H1 (cell line): ENCODE measurements at regions not wholly inside any gene's neighbourhood (a gene's known extent, or its start where the extent isn't known, plus 50 kb on each side); places are given as distances from the start of the nearest gene placed in this dataset.

Experiments used
- CTCF ChIA-PET: fragments of 300-600 bp; sonication (Branson Sonifier 250); formaldehyde crosslinking; loops from one replicate; lab custom pipeline; 2021; ENCODE audit not compliant: partially characterized antibody; lab: Charles Lee
- POLR2A ChIA-PET: fragments of 300-600 bp; sonication (Branson Sonifier 250); formaldehyde crosslinking; loops from one replicate; lab custom pipeline; 2021; ENCODE audit warnings: inconsistent platforms; ENCODE audit not compliant: partially characterized antibody; lab: Charles Lee
- DNase-seq, 2 experiments: peaks; one replicate each; pipeline versions ENCODE4 v3.0.0 to v3.0.0-alpha.2; 2010 to 2022; ENCODE audit warnings: low spot score in 2 of 2, low read depth in 1 of 2, mixed read lengths in 1 of 2
- FAIRE-seq: peaks from 2 replicates; lab custom pipeline; 2011; peaks lifted over from hg19 to GRCh38; lab: Jason Lieb, UNC
- H2AFZ ChIP-seq: 2 replicates; pipeline ENCODE4 v1.8.1; 2012; ENCODE audit warnings: low read length, inconsistent platforms
- H2AK5ac ChIP-seq: 2 replicates; pipeline ENCODE4 v1.6.1; 2013; ENCODE audit warnings: low read depth, low read length
- H2BK120ac ChIP-seq: replicated peaks from 2 replicates; pipeline ENCODE3; 2013; ENCODE audit warnings: low read depth, low read length, inconsistent platforms
- H2BK12ac ChIP-seq: 2 replicates; pipeline ENCODE4 v1.6.1; 2013; ENCODE audit warnings: low read depth, low read length
- H2BK15ac ChIP-seq: 2 replicates; pipeline ENCODE4 v1.6.1; 2013; ENCODE audit warnings: low read length
- H2BK20ac ChIP-seq: 2 replicates; pipeline ENCODE4 v1.6.1; 2013; ENCODE audit warnings: low read length
- H2BK5ac ChIP-seq: 2 replicates; pipeline ENCODE4 v1.6.1; 2013; ENCODE audit warnings: low read depth, low read length
- H3K14ac ChIP-seq: 2 replicates; pipeline ENCODE4 v1.6.1; 2013; ENCODE audit warnings: inconsistent platforms; ENCODE audit not compliant: insufficient read length
- H3K18ac ChIP-seq: 2 replicates; pipeline ENCODE4 v1.6.1; 2013; ENCODE audit warnings: low read length; ENCODE audit errors: extremely low read depth
- H3K23ac ChIP-seq: 2 replicates; pipeline ENCODE4 v1.6.1; 2013; ENCODE audit warnings: inconsistent platforms; ENCODE audit not compliant: insufficient read length
- H3K23me2 ChIP-seq: 2 replicates; pipeline ENCODE4 v1.6.1; 2013; ENCODE audit warnings: low read depth, low read length
- H3K27ac ChIP-seq: 2 replicates; pipeline ENCODE4 v1.6.1; 2011; ENCODE audit warnings: low read depth, low read length, inconsistent platforms
- H3K27me3 ChIP-seq, 4 experiments: replicated peaks in 1 of 4; 1 replicate in 1 of 4; 2 replicates in 3 of 4; pipeline versions ENCODE4 v1.6.1 to v1.8.1; 2011 to 2013; ENCODE audit warnings: low read length in 3 of 4, mild to moderate bottlenecking in 3 of 4, inconsistent platforms in 2 of 4, mixed read lengths in 2 of 4, moderate library complexity in 1 of 4; ENCODE audit not compliant: control insufficient read depth in 3 of 4, insufficient read depth in 3 of 4; ENCODE audit errors: extremely low read depth in 1 of 4
- H3K36me3 ChIP-seq, 4 experiments: 2 replicates each; pipeline versions ENCODE4 v1.6.1 to v1.8.1; 2011 to 2013; ENCODE audit warnings: mild to moderate bottlenecking in 4 of 4, low read length in 3 of 4, moderate library complexity in 2 of 4, control low read depth in 1 of 4, inconsistent platforms in 1 of 4; ENCODE audit not compliant: insufficient read depth in 4 of 4, control insufficient read depth in 2 of 4
- H3K4ac ChIP-seq: replicated peaks from 2 replicates; pipeline ENCODE3; 2013; ENCODE audit warnings: low read length, low read depth, mixed read lengths, inconsistent platforms; ENCODE audit not compliant: insufficient read length
- H3K4me1 ChIP-seq, 4 experiments: replicated peaks in 1 of 4; 1 replicate in 1 of 4; 2 replicates in 3 of 4; pipeline versions ENCODE4 v1.6.1 to v1.8.1; 2011 to 2013; ENCODE audit warnings: low read length in 3 of 4, inconsistent platforms in 2 of 4, mixed read lengths in 1 of 4; ENCODE audit not compliant: insufficient read depth in 4 of 4, control insufficient read depth in 3 of 4
- H3K4me2 ChIP-seq, 2 experiments: 2 replicates each; pipeline versions ENCODE4 v1.6.1 to v1.8.1; 2011 to 2013; ENCODE audit warnings: low read depth in 2 of 2, low read length in 2 of 2, control low read depth in 1 of 2, inconsistent platforms in 1 of 2, mild to moderate bottlenecking in 1 of 2; ENCODE audit not compliant: insufficient read depth in 1 of 2
- H3K4me3 ChIP-seq, 4 experiments: fragments of 200-600, 300-600 bp in 1 of 4; sonication (generic), shearing (Covaris generic), sonication (Bioruptor Twin) in 1 of 4; 2 replicates each; pipeline versions ENCODE4 v1.5.1 to v1.8.1; 2011 to 2016; ENCODE audit warnings: low read length in 4 of 4, low read depth in 3 of 4, control low read depth in 2 of 4, inconsistent platforms in 2 of 4, mild to moderate bottlenecking in 2 of 4, mixed read lengths in 1 of 4, moderate library complexity in 1 of 4; ENCODE audit not compliant: insufficient read depth in 2 of 4; ENCODE audit errors: extremely low read depth in 1 of 4
- H3K56ac ChIP-seq: replicated peaks from 2 replicates; pipeline ENCODE3; 2013; ENCODE audit warnings: low read depth, mild to moderate bottlenecking, mixed read lengths, low read length, inconsistent platforms; ENCODE audit not compliant: insufficient read length
- H3K79me1 ChIP-seq: 2 replicates; pipeline ENCODE4 v1.6.1; 2013; ENCODE audit warnings: low read depth, low read length, control low read depth
- H3K79me2 ChIP-seq, 2 experiments: 2 replicates each; pipeline versions ENCODE4 v1.6.1 to v1.8.1; 2012 to 2013; ENCODE audit warnings: low read length in 2 of 2, mild to moderate bottlenecking in 2 of 2, inconsistent platforms in 1 of 2; ENCODE audit not compliant: insufficient read depth in 2 of 2, control insufficient read depth in 1 of 2
- H3K9ac ChIP-seq, 4 experiments: replicated peaks in 1 of 4; 1 replicate in 1 of 4; 2 replicates in 3 of 4; pipeline versions ENCODE4 v1.6.1 to v1.8.1; 2011 to 2013; ENCODE audit warnings: low read depth in 3 of 4, low read length in 3 of 4, control low read depth in 2 of 4, mild to moderate bottlenecking in 2 of 4, moderate library complexity in 2 of 4, inconsistent platforms in 1 of 4; ENCODE audit errors: extremely low read depth in 1 of 4
- H3K9me3 ChIP-seq, 2 experiments: 2 replicates each; pipeline versions ENCODE4 v1.6.1 to v1.8.1; 2012 to 2013; ENCODE audit warnings: mild to moderate bottlenecking in 2 of 2, moderate library complexity in 2 of 2, control low read depth in 1 of 2, inconsistent platforms in 1 of 2, low read depth in 1 of 2, low read length in 1 of 2, mixed read lengths in 1 of 2; ENCODE audit not compliant: insufficient read depth in 2 of 2
- H4K20me1 ChIP-seq, 2 experiments: replicated peaks in 1 of 2; 2 replicates each; pipeline versions ENCODE3 to v1.8.1; 2011 to 2013; ENCODE audit warnings: inconsistent platforms in 2 of 2, low read length in 2 of 2, mild to moderate bottlenecking in 1 of 2; ENCODE audit not compliant: insufficient read depth in 2 of 2, control insufficient read depth in 1 of 2
- H4K5ac ChIP-seq: 2 replicates; pipeline ENCODE4 v1.6.1; 2013; ENCODE audit warnings: low read length, low read depth, mixed read lengths, inconsistent platforms; ENCODE audit not compliant: insufficient read length
- H4K8ac ChIP-seq: 2 replicates; pipeline ENCODE4 v1.8.0; 2013; ENCODE audit warnings: mild to moderate bottlenecking, moderate library complexity, low read length, inconsistent platforms; ENCODE audit not compliant: insufficient read depth; ENCODE audit errors: extremely low read depth
- H4K91ac ChIP-seq: replicated peaks from 2 replicates; pipeline ENCODE3; 2013; ENCODE audit warnings: low read length, mixed read lengths, inconsistent platforms; ENCODE audit not compliant: insufficient read length
- EGR1 ChIP-seq: IDR thresholded peaks from 2 replicates; pipeline ENCODE4 v1.6.1; 2011; ENCODE audit warnings: low read depth, low read length, borderline replicate concordance
- EP300 ChIP-seq, 2 experiments: IDR thresholded peaks; 1 replicate in 1 of 2; 2 replicates in 1 of 2; pipeline ENCODE4 v1.6.1; 2011 to 2012; ENCODE audit warnings: low read depth in 2 of 2, low read length in 2 of 2, mild to moderate bottlenecking in 2 of 2, borderline replicate concordance in 1 of 2, inconsistent platforms in 1 of 2, moderate library complexity in 1 of 2
- HDAC2 ChIP-seq, 2 experiments: fragments of 300-600 bp in 1 of 2; sonication (generic) in 1 of 2; IDR thresholded peaks; 2 replicates each; pipeline ENCODE4 v1.6.1; 2011 to 2012; ENCODE audit warnings: low read depth in 2 of 2, low read length in 2 of 2, mild to moderate bottlenecking in 2 of 2, moderate library complexity in 2 of 2, borderline replicate concordance in 1 of 2, inconsistent platforms in 1 of 2
- HDAC6 ChIP-seq: IDR thresholded peaks from one replicate; pipeline ENCODE4 v1.7.1; 2012; ENCODE audit warnings: low read depth, mild to moderate bottlenecking, inconsistent platforms, low read length, moderate library complexity
- JUND ChIP-seq: IDR thresholded peaks from 2 replicates; pipeline ENCODE4 v1.6.1; 2011; ENCODE audit warnings: mild to moderate bottlenecking, improper control_type of control experiment, low read length
- KDM1A ChIP-seq: fragments of 200-600, 300-600 bp; sonication (generic); IDR thresholded peaks from 2 replicates; pipeline ENCODE4 v1.7.1; 2016; ENCODE audit warnings: mild to moderate bottlenecking, low read length, borderline replicate concordance
- NANOG ChIP-seq: IDR thresholded peaks from 2 replicates; pipeline ENCODE4 v1.6.1; 2011; ENCODE audit warnings: low read length, low read depth, mild to moderate bottlenecking, inconsistent platforms; ENCODE audit not compliant: insufficient read depth, poor library complexity, severe bottlenecking
- NRF1 ChIP-seq: IDR thresholded peaks from 2 replicates; pipeline ENCODE4 v1.6.1; 2011; ENCODE audit warnings: mild to moderate bottlenecking, low read depth, low read length, improper control_type of control experiment
- POLR2AphosphoS5 ChIP-seq: IDR thresholded peaks from 2 replicates; pipeline ENCODE4 v1.6.1; 2011; ENCODE audit warnings: low read depth, low read length
- SIRT6 ChIP-seq: IDR thresholded peaks from one replicate; pipeline ENCODE4 v1.7.1; 2012; ENCODE audit warnings: low read length, inconsistent platforms
- TAF1 ChIP-seq: IDR thresholded peaks from 2 replicates; pipeline ENCODE4 v1.6.1; 2011; ENCODE audit warnings: mild to moderate bottlenecking, low read depth, low read length
- TBP ChIP-seq: IDR thresholded peaks from 2 replicates; pipeline ENCODE4 v1.6.1; 2011; ENCODE audit warnings: low read depth, low read length, improper control_type of control experiment
- USF2 ChIP-seq: IDR thresholded peaks from 2 replicates; pipeline ENCODE4 v1.6.1; 2011; ENCODE audit warnings: low read length, improper control_type of control experiment
- YY1 ChIP-seq: IDR thresholded peaks from 2 replicates; pipeline ENCODE4 v1.6.1; 2011; ENCODE audit warnings: low read depth, mild to moderate bottlenecking, low read length
- WGBS, 2 experiments: shearing (Covaris generic) in 1 of 2; methylation state at CpG; one replicate each; pipeline versions ENCODE4 v1.1.6 to v1.1.7; 2013 to 2015; ENCODE audit warnings: low lambda C conversion rate in 2 of 2, mixed read lengths in 2 of 2, inconsistent platforms in 1 of 2, low coverage in 1 of 2, missing lambda C conversion rate in 1 of 2; ENCODE audit not compliant: insufficient replicate concordance in 2 of 2, insufficient coverage in 1 of 2, insufficient read length in 1 of 2; ENCODE audit errors: extremely low coverage in 1 of 2, missing lambda C conversion rate in 1 of 2; 5-methylcytosine and 5-hydroxymethylcytosine counted together

- no peak overlapping the region for H2BK15ac ChIP-seq
- ChIA-PET POLR2A (no interaction called here), CTCF (no interaction called here)
- FAIRE-seq (no peak), DNase-seq (peak in 1 of 2 experiments; percentile 6)
- no peak overlapping the region for H3K4me2 ChIP-seq
- no peaks in the 10 kb centered on the region for H3K23me2 ChIP-seq
- no peak overlapping the region for H4K8ac ChIP-seq
- H3K36me3 ChIP-seq = no peaks in the 10 kb centered on the region
- no peak overlapping the region for H3K18ac ChIP-seq
- H3K4me1 ChIP-seq = no peaks in the 10 kb centered on the region
- no peaks in the 10 kb centered on the region for H3K27me3 ChIP-seq
- H3K27ac ChIP-seq = no peak overlapping the region
- no peak overlapping the region for H3K4ac ChIP-seq
- no peak overlapping the region for H2AFZ ChIP-seq
- H3K79me2 ChIP-seq = no peaks in the 10 kb centered on the region
- 82% methylated on average over 10 of the region's 12 CpGs; no CpG with 5 or more reads in 1 of the 2 experiments for WGBS, 2 experiments
- H3K14ac ChIP-seq = no peak overlapping the region
- no peak overlapping the region for H3K4me3 ChIP-seq
- no peaks in the 10 kb centered on the region for H4K20me1 ChIP-seq
- H2BK20ac ChIP-seq = no peak overlapping the region
- no peak overlapping the region for H2BK12ac ChIP-seq
- H3K23ac ChIP-seq = no peak overlapping the region
- H3K9me3 ChIP-seq = peaks cover 96 to 100% of the 10 kb centered on the region in 2 experiments
- no peak overlapping the region for H3K56ac ChIP-seq
- no peaks in the 10 kb centered on the region for H3K79me1 ChIP-seq
- H2BK5ac ChIP-seq = no peak overlapping the region
- no peak overlapping the region for H2AK5ac ChIP-seq
- no peak overlapping the region for H4K5ac ChIP-seq
- no peak overlapping the region for H4K91ac ChIP-seq
- no peak overlapping the region for H2BK120ac ChIP-seq
- H3K9ac ChIP-seq = no peak overlapping the region
- TF ChIP-seq SIRT6 (no peak), EGR1 (no peak), KDM1A (no peak), TAF1 (no peak), YY1 (no peak), POLR2AphosphoS5 (no peak), NRF1 (no peak), EP300 (IDR thresholded peaks at IDR 0.05; ENCODE audit: borderline replicate concordance in 1 of 2, low read depth in 2 of 2, low read length in 2 of 2) (no peak), HDAC6 (no peak), JUND (no peak), TBP (no peak), USF2 (no peak), HDAC2 (IDR thresholded peaks at IDR 0.05; ENCODE audit: borderline replicate concordance in 1 of 2, low read depth in 2 of 2, low read length in 2 of 2) (no peak), NANOG (no peak)
Measured at GRCh38 chr12:34400411-34400881, 378.1 kb downstream of the ALG10 start.
